ENCODE measurements at regions not wholly inside any gene's neighbourhood (a gene's known extent, or its start where the extent isn't known, plus 50 kb on each side); places are given as distances from the start of the nearest gene placed in this dataset.

DNA sequence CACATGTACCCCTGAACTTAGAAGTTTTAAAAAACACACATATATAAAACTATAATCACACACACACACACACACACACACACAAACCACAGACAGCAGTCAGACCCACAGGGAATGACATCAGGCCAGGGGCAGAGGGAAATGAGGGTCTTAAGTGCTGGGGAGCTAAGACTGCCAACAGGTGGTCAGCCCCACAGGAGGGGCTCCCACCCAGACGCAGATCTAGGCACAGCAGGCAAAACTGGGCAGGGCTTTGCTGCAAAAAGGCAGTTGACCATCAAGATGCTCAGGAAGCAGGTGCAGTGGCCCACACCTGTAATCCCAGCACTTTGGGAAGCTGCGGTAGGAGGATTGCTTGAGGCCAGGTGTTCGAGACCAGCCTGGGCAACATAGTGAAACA lies 121.0 kb upstream of the LSM14A start:
- ATAC-seq (no peak), DNase-seq (ENCODE audit: low read depth, low spot score) (no peak)
- ChIA-PET POLR2A (no interaction called here), CTCF (interaction anchor here (0.6 kb wide), 1 partner anchor 8 kb away, joined by 4 read pairs; no protein-coding TSS in a partner anchor)
- Histone ChIP-seq H3K4me3 (ENCODE audit: low read depth in 2 of 2, low read length in 2 of 2) (no peak overlapping the region), H3K27me3 (ENCODE audit: control insufficient read depth, insufficient read depth, low read length) (0 out of 2 replicates have a peak, but pooled peaks cover 3% of the 10 kb centered on the region), H3K4me1 (ENCODE audit: control insufficient read depth, insufficient read depth, low read length) (no peaks in the 10 kb centered on the region), H3K36me3 (ENCODE audit: control insufficient read depth, insufficient read depth, low read length) (no peaks in the 10 kb centered on the region), H3K27ac (ENCODE audit: low read length) (no peak overlapping the region), H3K9me3 (ENCODE audit: control insufficient read depth, insufficient read depth, low read depth, low read length) (no peaks in the 10 kb centered on the region)
- in situ Hi-C loops (cut with HindIII; ENCODE audit: low pct_unique_long_range_greater_than_20kb, low sequenced_read_pairs) (no loop called here), intact Hi-C loops (cut with micrococcal nuclease; ENCODE audit: unreplicated experiment) (no loop called here)
- BruUV-seq (replicated peaks): no TSS peak
- TF ChIP-seq TCF7L2 (IDR thresholded peaks at IDR 0.05; ENCODE audit: low read depth, low read length) (no peak), POLR2AphosphoS5 (IDR thresholded peaks at IDR 0.05; ENCODE audit: low read depth, low read length) (no peak), SIN3A (IDR thresholded peaks at IDR 0.05; ENCODE audit: borderline replicate concordance, insufficient read depth, low read depth, low read length) (no peak)
- TF ChIP-seq, protein P1, sequence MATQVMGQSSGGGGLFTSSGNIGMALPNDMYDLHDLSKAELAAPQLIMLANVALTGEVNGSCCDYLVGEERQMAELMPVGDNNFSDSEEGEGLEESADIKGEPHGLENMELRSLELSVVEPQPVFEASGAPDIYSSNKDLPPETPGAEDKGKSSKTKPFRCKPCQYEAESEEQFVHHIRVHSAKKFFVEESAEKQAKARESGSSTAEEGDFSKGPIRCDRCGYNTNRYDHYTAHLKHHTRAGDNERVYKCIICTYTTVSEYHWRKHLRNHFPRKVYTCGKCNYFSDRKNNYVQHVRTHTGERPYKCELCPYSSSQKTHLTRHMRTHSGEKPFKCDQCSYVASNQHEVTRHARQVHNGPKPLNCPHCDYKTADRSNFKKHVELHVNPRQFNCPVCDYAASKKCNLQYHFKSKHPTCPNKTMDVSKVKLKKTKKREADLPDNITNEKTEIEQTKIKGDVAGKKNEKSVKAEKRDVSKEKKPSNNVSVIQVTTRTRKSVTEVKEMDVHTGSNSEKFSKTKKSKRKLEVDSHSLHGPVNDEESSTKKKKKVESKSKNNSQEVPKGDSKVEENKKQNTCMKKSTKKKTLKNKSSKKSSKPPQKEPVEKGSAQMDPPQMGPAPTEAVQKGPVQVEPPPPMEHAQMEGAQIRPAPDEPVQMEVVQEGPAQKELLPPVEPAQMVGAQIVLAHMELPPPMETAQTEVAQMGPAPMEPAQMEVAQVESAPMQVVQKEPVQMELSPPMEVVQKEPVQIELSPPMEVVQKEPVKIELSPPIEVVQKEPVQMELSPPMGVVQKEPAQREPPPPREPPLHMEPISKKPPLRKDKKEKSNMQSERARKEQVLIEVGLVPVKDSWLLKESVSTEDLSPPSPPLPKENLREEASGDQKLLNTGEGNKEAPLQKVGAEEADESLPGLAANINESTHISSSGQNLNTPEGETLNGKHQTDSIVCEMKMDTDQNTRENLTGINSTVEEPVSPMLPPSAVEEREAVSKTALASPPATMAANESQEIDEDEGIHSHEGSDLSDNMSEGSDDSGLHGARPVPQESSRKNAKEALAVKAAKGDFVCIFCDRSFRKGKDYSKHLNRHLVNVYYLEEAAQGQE (IDR thresholded peaks at IDR 0.05; ENCODE audit: insufficient read depth in 1 of 2, low read depth in 2 of 2, low read length in 1 of 2): no peak
- TF ChIP-seq, protein P2, sequence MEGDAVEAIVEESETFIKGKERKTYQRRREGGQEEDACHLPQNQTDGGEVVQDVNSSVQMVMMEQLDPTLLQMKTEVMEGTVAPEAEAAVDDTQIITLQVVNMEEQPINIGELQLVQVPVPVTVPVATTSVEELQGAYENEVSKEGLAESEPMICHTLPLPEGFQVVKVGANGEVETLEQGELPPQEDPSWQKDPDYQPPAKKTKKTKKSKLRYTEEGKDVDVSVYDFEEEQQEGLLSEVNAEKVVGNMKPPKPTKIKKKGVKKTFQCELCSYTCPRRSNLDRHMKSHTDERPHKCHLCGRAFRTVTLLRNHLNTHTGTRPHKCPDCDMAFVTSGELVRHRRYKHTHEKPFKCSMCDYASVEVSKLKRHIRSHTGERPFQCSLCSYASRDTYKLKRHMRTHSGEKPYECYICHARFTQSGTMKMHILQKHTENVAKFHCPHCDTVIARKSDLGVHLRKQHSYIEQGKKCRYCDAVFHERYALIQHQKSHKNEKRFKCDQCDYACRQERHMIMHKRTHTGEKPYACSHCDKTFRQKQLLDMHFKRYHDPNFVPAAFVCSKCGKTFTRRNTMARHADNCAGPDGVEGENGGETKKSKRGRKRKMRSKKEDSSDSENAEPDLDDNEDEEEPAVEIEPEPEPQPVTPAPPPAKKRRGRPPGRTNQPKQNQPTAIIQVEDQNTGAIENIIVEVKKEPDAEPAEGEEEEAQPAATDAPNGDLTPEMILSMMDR (IDR thresholded peaks at IDR 0.05): no peak

DNA sequence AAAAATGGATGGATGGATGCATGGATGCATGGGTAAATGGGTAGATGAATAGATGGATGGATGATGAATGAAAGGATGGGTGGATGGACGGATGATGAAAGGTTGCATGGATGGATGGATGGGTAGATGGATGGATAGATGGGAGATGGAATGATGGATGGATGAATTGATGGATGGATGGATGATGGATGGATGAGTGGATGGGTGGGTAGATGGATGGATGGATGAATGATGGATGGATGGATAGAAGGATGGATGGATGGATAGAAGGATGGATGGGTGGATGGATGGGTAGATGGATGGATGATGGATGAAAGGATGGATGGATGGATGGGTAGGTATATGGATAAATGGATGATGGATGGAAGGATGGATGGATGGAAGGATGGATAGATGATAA lies 115.1 kb upstream of the LSM14A start:
- no peaks in the 10 kb centered on the region for H3K36me3 ChIP-seq (ENCODE audit: control insufficient read depth, insufficient read depth, low read length)
- H3K9me3 ChIP-seq (ENCODE audit: control insufficient read depth, insufficient read depth, low read depth, low read length): no peaks in the 10 kb centered on the region
- POLR2A ChIA-PET: no interaction called here
- H3K4me3 ChIP-seq (ENCODE audit: low read depth in 2 of 2, low read length in 2 of 2): no peak overlapping the region
- H3K27ac ChIP-seq (ENCODE audit: low read length): no peak overlapping the region
- TF ChIP-seq SIN3A (IDR thresholded peaks at IDR 0.05; ENCODE audit: borderline replicate concordance, insufficient read depth, low read depth, low read length) (no peak), POLR2AphosphoS5 (IDR thresholded peaks at IDR 0.05; ENCODE audit: low read depth, low read length) (no peak), TCF7L2 (IDR thresholded peaks at IDR 0.05; ENCODE audit: low read depth, low read length) (no peak)
- TF ChIP-seq, protein P2 (IDR thresholded peaks at IDR 0.05): no peak
- TF ChIP-seq, protein P1 (IDR thresholded peaks at IDR 0.05; ENCODE audit: insufficient read depth in 1 of 2, low read depth in 2 of 2, low read length in 1 of 2): no peak
- no peak for DNase-seq (ENCODE audit: low read depth, low spot score)
- H3K27me3 ChIP-seq (ENCODE audit: control insufficient read depth, insufficient read depth, low read length): 0 out of 2 replicates have a peak, but pooled peaks cover under 1% of the 10 kb centered on the region
- BruUV-seq (replicated peaks): no TSS peak
- no peaks in the 10 kb centered on the region for H3K4me1 ChIP-seq (ENCODE audit: control insufficient read depth, insufficient read depth, low read length)
- in situ Hi-C loops (cut with HindIII; ENCODE audit: low pct_unique_long_range_greater_than_20kb, low sequenced_read_pairs): no loop called here
- CTCF ChIA-PET: no interaction called here
- intact Hi-C loops (cut with micrococcal nuclease; ENCODE audit: unreplicated experiment): no loop called here
- no peak for ATAC-seq
